HCT116 (cell line): ENCODE measurements at regions not wholly inside any gene's neighbourhood (a gene's known extent, or its start where the extent isn't known, plus 50 kb on each side); places are given as distances from the start of the nearest gene placed in this dataset.
A peak's percentile ranks its signal among the peaks of the same experiment; 100 is the strongest.

Experiments
- ATAC-seq: fragments of 200-7000 bp; cut with Tn5 transposase; 2 replicates; pipeline ENCODE4 v1.9.1; 2020; ENCODE audit warnings: mild to moderate bottlenecking, moderate library complexity
- BruUV-seq: library from RNA; stranded (reverse); fragments of 400-500 nt; replicated peaks from 2 replicates; lab custom pipeline; 2021; lab: Mats Ljungman, UMichigan
- CTCF ChIA-PET: fragments of 300-600 bp; sonication (Branson Sonifier 250); formaldehyde crosslinking; loops from one replicate; lab custom pipeline; 2021; ENCODE audit warnings: antibody characterized with exemption; lab: Charles Lee
- POLR2A ChIA-PET: fragments of 300-600, 350-600 bp; sonication (Branson Sonifier 250); formaldehyde crosslinking; loops from one replicate; lab custom pipeline; 2021; ENCODE audit warnings: antibody characterized with exemption; lab: Charles Lee
- RAD21 ChIA-PET, 2 experiments: fragments of 300-600 bp; sonication (Branson Sonifier 250); formaldehyde crosslinking; loops; one replicate each; lab custom pipeline; 2023; ENCODE audit warnings: low total read pairs in 2 of 2; ENCODE audit not compliant: uncharacterized antibody in 2 of 2, unreplicated experiment in 2 of 2, low non-redundant PET in 1 of 2; lab: Charles Lee
- DNase-seq: peaks from one replicate; pipeline ENCODE4 v3.0.0-alpha.2; 2010; ENCODE audit warnings: low read depth, low spot score
- H2AFZ ChIP-seq: fragments of 200-600 bp; shearing (Covaris generic), sonication (generic); 2 replicates; pipeline ENCODE4 v1.6.1; 2017; ENCODE audit warnings: low read depth, mixed run types, mixed read lengths, antibody characterized with exemption, low read length; ENCODE audit not compliant: poor library complexity, severe bottlenecking
- H3K27ac ChIP-seq: 2 replicates; pipeline ENCODE4 v1.5.1; 2012; ENCODE audit warnings: low read depth, low read length
- H3K27me3 ChIP-seq: fragments of 200-600 bp; sonication (generic); 2 replicates; pipeline ENCODE4 v1.6.1; 2016; ENCODE audit warnings: mixed run types, low read length, mixed read lengths; ENCODE audit not compliant: insufficient read depth
- H3K36me3 ChIP-seq, 2 experiments: fragments of 200-500 bp in 1 of 2; fragments of 200-600 bp in 1 of 2; sonication (Bioruptor generic) in 1 of 2; sonication (generic) in 1 of 2; 2 replicates each; pipeline versions ENCODE4 v1.5.1 to v1.6.1; 2014 to 2016; ENCODE audit warnings: low read length in 2 of 2, inconsistent platforms in 1 of 2, mixed read lengths in 1 of 2, mixed run types in 1 of 2; ENCODE audit not compliant: insufficient read depth in 2 of 2, control insufficient read depth in 1 of 2
- H3K4me1 ChIP-seq, 2 experiments: fragments of 200-600 bp in 1 of 2; sonication (generic) in 1 of 2; 2 replicates each; pipeline versions ENCODE4 v1.5.1 to v1.6.1; 2012 to 2017; ENCODE audit warnings: low read length in 2 of 2, inconsistent platforms in 1 of 2, mild to moderate bottlenecking in 1 of 2, mixed read lengths in 1 of 2, mixed run types in 1 of 2, moderate library complexity in 1 of 2; ENCODE audit not compliant: insufficient read depth in 2 of 2, control insufficient read depth in 1 of 2
- H3K4me2 ChIP-seq: fragments of 200-600 bp; sonication (generic); 2 replicates; pipeline ENCODE4 v1.6.1; 2017; ENCODE audit warnings: mixed run types, low read length, mixed read lengths
- H3K4me3 ChIP-seq, 2 experiments: fragments of 200-600 bp in 1 of 2; sonication (generic) in 1 of 2; replicated peaks in 1 of 2; 2 replicates each; pipeline ENCODE4 v1.5.1; 2011 to 2016; ENCODE audit warnings: low read length in 2 of 2, control low read depth in 1 of 2, low read depth in 1 of 2, mild to moderate bottlenecking in 1 of 2, mixed read lengths in 1 of 2, mixed run types in 1 of 2
- H3K79me2 ChIP-seq: fragments of 200-600 bp; sonication (generic); 2 replicates; pipeline ENCODE4 v1.6.1; 2017; ENCODE audit warnings: mild to moderate bottlenecking, mixed run types, low read length, moderate library complexity, mixed read lengths; ENCODE audit not compliant: insufficient read depth
- H3K9ac ChIP-seq: fragments of 200-600 bp; sonication (generic); 2 replicates; pipeline ENCODE4 v1.6.1; 2016; ENCODE audit warnings: low read length, mixed read lengths
- H3K9me2 ChIP-seq: fragments of 200-600 bp; sonication (generic), shearing (Covaris generic); 2 replicates; pipeline ENCODE4 v1.6.1; 2017; ENCODE audit warnings: mixed run types, mild to moderate bottlenecking, moderate library complexity; ENCODE audit not compliant: insufficient read depth
- H3K9me3 ChIP-seq, 2 experiments: fragments of 200-500 bp in 1 of 2; fragments of 200-600 bp in 1 of 2; sonication (Bioruptor generic) in 1 of 2; sonication (generic) in 1 of 2; 2 replicates each; pipeline ENCODE4 v1.6.1; 2014 to 2017; ENCODE audit warnings: low read length in 2 of 2, mixed read lengths in 2 of 2, inconsistent platforms in 1 of 2, low read depth in 1 of 2, mild to moderate bottlenecking in 1 of 2, mixed run types in 1 of 2, moderate library complexity in 1 of 2; ENCODE audit not compliant: control insufficient read depth in 1 of 2, insufficient read depth in 1 of 2
- H4K20me1 ChIP-seq: fragments of 200-600 bp; sonication (generic), shearing (Covaris generic); 2 replicates; pipeline ENCODE4 v1.6.1; 2017; ENCODE audit warnings: mixed run types, mild to moderate bottlenecking, moderate library complexity; ENCODE audit not compliant: insufficient read depth
- EZH2 ChIP-seq: fragments of 200-600 bp; sonication (generic); IDR thresholded peaks from 2 replicates; pipeline ENCODE4 v1.6.1; 2017; ENCODE audit warnings: antibody characterized with exemption, mixed run types
- SIN3A ChIP-seq: IDR thresholded peaks from 2 replicates; pipeline ENCODE4 v1.6.1; 2012; ENCODE audit warnings: low read depth
- TCF7L2 ChIP-seq: IDR thresholded peaks from 2 replicates; pipeline ENCODE4 v1.7.0; 2011; ENCODE audit warnings: borderline replicate concordance, inconsistent platforms; ENCODE audit not compliant: insufficient read depth, insufficient read length; ENCODE audit errors: extremely low read depth
- YY1 ChIP-seq: IDR thresholded peaks from 2 replicates; pipeline ENCODE4 v1.6.1; 2011; ENCODE audit warnings: low read length, low read depth, moderate library complexity, mild to moderate bottlenecking; ENCODE audit not compliant: insufficient replicate concordance; ENCODE audit errors: extremely low read depth
- ZBTB33 ChIP-seq: IDR thresholded peaks from 2 replicates; pipeline ENCODE4 v1.6.1; 2011; ENCODE audit warnings: mild to moderate bottlenecking, low read length, moderate library complexity; ENCODE audit not compliant: insufficient replicate concordance; ENCODE audit errors: extremely low read depth
- intact Hi-C: fragments of 100-400 bp; cut with micrococcal nuclease; formaldehyde crosslinking; loops from 2 replicates; pipeline ENCODE4 v1.10.0; 2022

GRCh38 chr2:226270285-226271058 lies 529.1 kb downstream of the IRS1 start:
- TF ChIP-seq TCF7L2 = no peak
- no peak for TF ChIP-seq ZBTB33
- no peak for TF ChIP-seq YY1
- no peak for TF ChIP-seq SIN3A
- no peak for TF ChIP-seq EZH2
- Histone ChIP-seq H3K9me3 (no peaks in the 10 kb centered on the region; a peak in 1 of 4 replicates), H3K9ac (no peak overlapping the region), H3K4me1 (peaks cover 0 to 5% of the 10 kb centered on the region in 2 experiments; a peak in 1 of 4 replicates), H3K36me3 (peaks cover 0 to 4% of the 10 kb centered on the region in 2 experiments; a peak in 1 of 4 replicates), H3K4me3 (no peak overlapping the region), H3K4me2 (no peak overlapping the region), H3K79me2 (no peaks in the 10 kb centered on the region), H3K9me2 (no peaks in the 10 kb centered on the region), H4K20me1 (no peaks in the 10 kb centered on the region), H2AFZ (peak overlapping the region; percentile 3), H3K27ac (no peak overlapping the region), H3K27me3 (no peaks in the 10 kb centered on the region)
- intact Hi-C loops = no loop called here
- ChIA-PET POLR2A (no interaction called here), CTCF (no interaction called here), RAD21 (no interaction called here)
- ATAC-seq (no peak), DNase-seq (no peak)
- BruUV-seq = no TSS peak
